GM21423 (cell line): ENCODE measurements at regions not wholly inside any gene's neighbourhood (a gene's known extent, or its start where the extent isn't known, plus 50 kb on each side); places are given as distances from the start of the nearest gene placed in this dataset.
"Not testable (repeated sequence)": the region's sequence is repeated elsewhere in the genome, so short reads cannot be mapped to it uniquely, and the experiment has no call there.

ENCODE experiments used
- ATAC-seq: cut with Tn5 transposase; IDR thresholded peaks from one replicate; pipeline ENCODE4 v1.9.1; 2021; ENCODE audit warnings: mild to moderate bottlenecking, moderate library complexity; ENCODE audit not compliant: unreplicated experiment

DNA sequence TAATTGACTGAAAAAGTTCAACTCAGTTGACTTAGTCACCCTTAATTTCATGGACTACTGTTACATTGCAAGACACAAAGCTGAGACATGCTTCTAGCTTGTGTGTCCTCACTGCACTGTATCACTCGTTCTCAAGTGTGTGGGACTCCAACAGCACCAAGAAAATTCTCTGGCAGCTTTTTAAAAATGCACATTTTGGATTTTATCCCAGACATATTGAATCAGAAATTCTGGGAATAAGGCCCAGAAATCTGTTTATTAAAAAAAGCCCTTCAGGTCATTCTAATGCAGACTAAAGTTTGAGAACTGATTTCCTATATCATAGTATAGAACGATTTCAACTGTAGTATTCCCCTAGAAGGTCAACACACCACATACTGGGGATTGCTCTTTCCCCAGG, 1485.3 kb downstream of the PCDH9 start:
- ATAC-seq = no peak

DNA sequence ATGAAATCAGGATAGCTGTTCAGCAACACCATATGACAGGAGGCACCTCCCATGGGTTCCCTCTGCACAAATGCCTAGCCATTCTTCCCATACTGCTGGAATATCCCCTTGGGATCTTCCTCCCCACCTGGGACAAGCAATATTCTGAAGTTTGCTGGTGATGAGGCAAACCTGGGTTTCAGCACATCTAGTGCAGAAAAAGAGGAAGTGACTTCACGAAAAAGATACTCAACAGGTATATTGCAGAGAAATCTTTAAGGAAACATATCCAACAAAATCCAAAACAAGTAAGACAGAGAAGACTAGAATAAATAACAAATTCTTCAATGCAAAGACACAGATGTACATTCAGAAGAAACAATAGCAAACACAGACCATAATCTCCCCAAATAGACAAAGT, 1497.0 kb downstream of the PCDH9 start:
- no peak for ATAC-seq

DNA sequence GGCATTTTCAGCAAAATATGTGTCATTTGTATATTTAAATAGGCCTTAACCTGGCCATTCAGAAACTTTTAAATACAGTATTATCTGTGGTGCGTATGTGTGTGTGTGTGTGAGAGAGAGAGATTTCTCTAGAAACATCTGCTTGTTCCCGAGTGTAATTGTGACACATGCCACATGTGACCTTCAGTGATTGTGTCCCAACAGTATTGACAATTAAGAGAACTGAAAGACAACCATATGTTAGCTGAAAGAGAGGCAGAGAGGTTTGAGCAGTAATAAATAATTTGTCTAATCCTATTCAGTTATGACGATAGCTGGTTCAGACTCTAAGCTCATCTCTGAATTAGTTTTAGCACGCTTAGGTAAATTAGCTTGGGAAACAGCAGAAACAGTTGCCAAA, 1503.1 kb downstream of the PCDH9 start:
- ATAC-seq = no peak

DNA sequence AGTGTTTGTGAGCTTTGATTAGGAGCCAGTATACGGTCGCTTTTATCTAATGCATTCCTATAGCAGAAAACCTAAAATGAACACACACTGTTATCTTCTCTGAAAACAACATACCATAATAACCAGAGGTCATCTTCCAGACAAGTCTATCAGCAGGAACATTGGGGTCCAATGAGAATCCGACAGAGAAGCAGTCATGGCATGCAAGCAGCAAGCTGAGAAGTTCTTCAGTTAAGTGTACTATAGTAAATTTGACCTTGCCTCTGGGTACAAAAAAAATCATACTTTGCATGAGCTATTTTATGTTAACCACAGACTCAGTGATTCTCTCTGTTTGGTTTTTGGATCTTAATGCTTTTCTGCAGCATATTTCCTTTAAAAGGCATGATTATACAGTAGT, 1505.1 kb downstream of the PCDH9 start:
- no peak for ATAC-seq

DNA sequence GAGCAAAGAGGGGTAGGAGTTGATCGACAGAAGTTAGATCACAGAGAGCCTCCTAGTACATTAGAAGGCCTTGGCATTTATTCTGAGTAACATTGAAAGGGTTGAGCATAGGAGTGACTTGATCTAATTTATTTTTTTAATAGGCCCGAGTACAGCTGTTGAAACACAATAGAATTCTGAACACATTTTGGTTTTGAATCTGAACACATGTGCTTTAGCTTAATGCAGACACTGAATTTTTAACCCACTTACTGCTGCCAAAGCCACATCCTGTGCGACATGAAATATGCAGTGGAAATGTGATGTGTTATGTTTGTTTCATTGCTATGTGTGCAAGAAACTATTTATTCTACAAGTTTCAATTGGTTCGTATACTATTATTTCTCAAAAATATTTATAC, 1505.9 kb downstream of the PCDH9 start:
- no peak for ATAC-seq

DNA sequence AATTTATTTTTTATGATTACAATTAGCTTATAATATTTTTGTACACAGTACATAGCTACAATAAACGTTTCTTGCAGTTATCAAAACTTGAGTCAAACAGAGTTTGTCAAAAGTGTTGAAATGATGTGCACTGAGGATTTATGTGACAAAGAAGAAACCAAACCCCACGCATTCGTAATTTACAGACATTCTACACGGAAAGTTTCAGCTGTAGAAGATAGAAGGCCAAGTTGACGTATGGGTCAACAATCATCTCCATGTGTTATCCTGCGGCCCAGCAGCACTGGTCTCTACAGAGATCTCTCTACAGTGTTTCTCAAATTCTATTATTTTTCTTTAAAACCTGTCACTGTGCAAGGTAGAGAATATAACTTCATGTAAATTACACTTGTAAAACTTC, 1507.6 kb downstream of the PCDH9 start:
- ATAC-seq = no peak

DNA sequence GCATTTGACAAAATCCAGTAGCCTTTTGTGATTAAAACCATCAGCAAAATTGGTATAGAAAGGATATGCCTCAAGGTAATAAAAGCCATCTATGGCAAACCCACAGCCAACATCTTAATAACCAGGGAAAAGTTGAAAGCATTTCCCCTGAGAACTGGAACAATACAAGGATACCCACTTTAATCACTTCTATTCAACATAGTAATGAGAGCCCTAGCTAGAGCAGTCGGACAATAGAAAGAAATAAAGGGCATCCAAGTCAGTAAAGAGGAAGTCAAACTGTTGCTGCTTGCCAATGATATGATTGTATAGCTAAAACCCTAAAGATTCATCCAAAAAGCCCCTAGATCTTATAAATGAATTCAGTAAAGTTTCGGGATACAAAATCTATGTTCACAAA, 1510.3 kb downstream of the PCDH9 start:
- no peak for ATAC-seq

DNA sequence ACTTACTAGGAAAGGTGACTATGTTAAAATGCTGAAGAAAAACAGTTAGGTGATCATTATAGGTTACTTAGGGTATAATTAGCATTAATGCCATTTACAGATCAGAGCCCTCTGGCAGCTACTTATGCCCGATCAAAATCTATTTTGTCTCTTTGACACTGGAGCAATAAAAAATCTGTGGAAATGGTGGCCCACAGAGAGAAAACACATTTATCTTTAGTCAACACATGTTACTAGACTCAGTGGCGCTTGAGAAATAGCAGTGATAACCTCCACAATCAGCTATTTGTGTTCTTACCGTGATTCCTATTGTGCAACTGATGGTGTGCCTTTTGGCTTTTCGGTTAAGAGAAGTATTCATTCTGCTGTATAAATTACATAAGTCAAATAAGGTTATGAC, 1519.6 kb downstream of the PCDH9 start:
- no peak for ATAC-seq

DNA sequence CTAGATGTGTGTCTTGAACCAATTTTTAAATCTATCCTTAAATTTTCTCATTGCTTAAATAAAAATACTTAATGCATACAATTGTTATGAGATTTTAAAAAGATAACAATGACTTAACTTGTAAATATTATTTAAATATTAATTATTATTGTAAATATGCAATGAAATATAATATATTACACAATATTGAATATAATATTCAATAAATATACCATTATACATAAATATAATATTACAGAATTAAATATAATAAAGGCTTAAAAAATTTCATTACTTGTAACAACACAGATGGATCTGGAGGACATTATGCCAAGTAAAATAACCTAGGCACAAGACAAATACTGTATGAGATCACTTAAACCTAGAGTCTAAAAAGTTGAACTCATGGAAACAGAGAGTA, 1532.3 kb downstream of the PCDH9 start:
- ATAC-seq = no peak

DNA sequence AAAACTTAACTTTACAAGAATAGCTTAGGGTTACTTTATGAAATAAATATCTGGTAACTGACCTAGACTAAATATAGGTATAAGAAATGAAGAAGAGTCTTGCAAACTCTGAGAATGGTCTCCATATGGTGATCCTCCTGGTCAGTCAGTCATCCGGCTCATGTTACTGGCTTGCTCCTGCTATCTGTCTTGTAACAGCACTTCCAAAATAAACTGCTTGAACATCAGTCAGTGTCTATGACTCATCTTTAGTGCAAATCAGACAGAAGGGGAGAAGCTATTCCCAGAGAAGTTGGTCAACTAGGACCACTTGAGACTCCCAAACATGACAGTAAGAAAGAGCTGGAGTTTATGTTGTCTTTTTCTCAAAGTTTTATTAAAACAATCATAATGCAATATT, 1550.9 kb downstream of the PCDH9 start:
- no peak for ATAC-seq

DNA sequence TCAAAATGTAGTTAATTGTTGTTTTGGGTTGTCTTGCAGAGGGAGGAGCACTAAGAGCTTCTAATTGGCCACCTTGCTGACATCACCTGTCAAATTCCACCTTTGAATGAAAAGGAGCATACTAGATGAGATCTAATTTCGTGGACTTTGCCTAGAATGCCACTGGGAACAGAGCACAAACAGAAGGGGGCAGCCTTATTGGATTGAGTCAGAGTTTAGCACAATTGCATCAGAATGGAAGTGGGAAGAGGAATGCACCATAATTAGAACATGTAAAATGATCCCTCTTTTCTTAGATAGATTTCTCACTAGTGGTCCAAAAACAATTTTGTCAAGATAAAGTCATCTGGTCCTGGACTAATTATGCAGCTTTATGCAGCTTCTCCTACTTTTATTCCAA, 1552.2 kb downstream of the PCDH9 start:
- no peak for ATAC-seq

DNA sequence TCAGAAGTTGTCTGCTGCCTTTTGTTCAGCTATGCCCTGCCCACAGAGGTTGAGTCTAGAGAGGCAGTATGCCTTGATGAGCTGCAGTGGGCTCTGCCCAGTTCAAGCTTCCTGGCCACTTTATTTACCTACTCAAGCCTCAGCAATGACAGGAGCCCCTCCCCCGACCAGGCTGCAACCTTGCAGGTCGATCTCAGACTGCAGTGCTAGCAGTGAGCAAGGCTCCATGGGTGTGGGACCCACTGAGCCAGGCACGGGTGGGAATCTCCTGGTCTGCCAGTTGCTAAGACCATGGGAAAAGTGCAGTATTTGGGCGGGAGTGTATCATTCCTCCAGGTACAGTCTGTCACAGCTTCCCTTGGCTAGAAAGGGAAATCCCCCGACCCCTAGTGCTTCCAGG, 1554.8 kb downstream of the PCDH9 start:
- ATAC-seq = not testable (repeated sequence)

DNA sequence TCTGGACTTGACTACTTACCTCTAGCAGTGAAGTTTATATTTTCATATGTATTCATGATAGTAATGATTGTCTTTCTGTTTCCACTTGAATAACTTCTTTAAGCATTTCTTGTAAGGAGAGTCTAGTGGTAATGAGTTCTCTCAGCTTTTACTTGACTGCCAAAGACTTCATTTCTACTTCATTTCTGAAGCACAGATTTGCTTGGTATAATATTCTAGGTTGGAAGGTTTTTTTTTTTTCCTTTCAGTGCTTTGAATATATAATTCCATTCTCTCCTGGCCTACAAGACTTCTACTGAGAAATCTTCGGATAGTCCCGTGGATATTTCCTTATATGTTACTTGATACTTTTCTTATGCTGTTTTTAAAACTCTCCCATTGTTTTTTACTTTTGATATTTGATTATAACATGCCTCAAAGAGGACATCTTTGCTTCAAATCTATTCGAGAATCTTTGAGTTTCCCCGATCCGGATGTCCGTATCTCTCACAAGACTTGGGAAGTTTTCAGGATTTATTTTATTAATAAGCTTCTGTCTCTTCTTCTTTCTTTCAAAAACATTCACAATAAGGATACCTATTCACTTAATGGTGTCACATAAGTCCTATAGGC, 1560.0 kb downstream of the PCDH9 start:
- ATAC-seq = no peak

DNA sequence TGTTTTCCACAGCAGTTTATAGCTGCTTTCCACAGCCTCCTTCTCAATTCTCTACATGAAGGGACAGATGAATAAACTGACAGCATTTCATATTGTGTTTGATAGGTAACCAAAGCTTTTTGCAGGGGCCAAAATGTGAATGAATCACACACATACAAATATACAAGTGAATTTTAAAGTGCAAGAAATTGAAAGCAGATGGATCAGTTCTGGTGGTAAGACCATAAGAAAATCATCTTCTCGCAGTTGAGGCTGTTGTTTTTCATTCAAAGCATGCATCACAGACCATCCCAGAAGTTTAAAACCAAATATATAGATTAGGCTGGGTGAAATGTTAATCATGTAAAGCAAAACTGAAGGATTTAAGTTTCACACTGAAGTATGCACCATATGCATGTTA, 1569.4 kb downstream of the PCDH9 start:
- no peak for ATAC-seq

DNA sequence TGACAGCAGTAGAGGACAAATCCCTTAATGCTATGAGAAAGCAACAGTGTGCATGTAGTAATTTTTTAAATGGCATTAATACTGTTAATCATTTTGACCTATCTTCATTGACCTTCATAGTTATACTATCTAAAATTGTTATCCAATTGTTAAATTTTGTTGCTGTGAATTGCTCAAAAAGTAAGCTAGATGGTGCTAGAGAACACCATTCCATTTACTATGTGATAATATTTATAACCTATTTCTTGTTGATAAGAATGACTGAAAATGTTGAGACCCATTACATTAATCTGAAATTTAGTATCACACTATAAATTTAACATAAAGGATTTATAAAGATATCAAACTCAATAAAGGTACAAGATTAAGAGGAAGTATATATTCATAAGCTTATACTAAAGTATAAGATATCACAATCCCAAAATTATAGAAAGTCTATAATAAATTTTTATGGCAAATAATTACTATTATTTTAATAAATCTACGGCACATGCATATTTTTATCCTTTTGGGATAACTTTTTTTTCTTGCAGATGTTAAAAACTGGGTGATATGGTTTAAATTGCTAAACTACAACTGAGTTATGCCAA, 1573.3 kb downstream of the PCDH9 start:
- no peak for ATAC-seq

DNA sequence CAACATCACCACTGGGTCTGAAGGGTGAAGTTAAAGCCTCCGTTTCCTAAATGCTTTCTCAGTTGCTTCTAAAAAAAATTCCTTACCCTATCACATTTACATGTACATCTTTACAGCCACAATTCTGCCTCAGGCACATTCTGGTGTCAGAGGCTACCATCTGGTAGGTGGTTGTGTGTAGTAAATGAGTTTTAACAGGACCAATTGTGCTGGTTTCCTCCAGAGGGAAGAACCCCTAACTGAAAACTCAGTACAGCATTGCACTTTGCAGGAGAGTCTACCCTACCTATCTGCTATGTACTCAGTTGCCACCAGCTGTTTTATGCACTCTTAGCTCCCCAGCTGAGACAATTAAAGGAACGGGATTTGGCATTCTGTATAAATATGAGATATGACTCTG, 1576.5 kb downstream of the PCDH9 start:
- no peak for ATAC-seq

DNA sequence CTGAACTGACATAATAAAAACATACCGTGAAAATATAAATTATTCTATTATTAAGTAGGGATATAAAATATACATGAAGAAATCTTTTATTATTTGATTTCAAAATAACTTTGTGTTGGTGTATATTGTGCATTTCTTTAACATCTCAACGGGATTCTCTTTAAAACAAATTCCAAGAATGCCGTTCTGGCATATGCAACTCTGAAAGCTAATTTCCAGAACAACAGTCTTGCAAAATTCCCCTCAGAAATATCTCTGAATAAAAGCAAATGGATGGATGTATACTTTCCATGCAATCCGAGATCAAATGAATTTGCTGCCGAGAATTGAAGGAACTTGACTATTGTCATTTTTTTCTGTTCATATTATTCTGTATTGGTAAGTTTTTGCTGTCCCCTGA, 1579.8 kb downstream of the PCDH9 start:
- no peak for ATAC-seq

DNA sequence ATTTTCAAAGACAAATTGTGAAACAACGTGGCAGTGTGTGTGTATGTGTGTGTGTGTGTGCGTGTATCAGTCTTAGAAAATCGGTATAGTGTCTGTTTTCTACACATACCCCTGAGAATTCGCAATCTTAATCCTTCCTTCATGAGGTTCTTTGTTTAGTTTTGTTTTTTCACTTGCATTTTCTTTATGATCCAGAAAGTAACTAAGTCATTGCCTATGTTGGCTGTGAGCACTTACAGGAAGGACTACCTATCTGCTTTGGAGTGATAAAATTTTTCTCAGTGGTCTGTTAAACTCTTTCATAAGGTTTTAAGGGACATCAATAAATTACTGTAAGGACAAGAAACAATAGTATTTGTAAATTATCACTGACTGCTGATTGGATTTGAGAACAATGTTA, 1587.1 kb downstream of the PCDH9 start:
- no peak for ATAC-seq

DNA sequence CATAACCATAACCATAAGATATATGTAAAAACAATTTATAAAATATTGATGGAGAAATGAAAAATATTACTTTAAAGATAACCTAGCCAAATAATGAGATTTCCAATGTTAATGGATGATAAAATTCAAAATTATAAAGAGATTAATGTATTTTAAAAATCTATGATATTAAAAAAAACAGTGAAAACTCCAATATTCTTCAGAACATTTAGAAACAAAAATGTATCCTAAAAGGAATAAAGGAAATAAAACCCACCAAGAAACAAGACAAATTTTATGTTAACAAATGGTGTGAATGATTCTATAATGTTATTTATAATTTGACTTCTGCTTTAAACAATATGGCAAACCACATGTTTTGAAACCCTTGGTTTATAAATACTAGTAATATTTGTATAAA, 1587.8 kb downstream of the PCDH9 start:
- no peak for ATAC-seq

DNA sequence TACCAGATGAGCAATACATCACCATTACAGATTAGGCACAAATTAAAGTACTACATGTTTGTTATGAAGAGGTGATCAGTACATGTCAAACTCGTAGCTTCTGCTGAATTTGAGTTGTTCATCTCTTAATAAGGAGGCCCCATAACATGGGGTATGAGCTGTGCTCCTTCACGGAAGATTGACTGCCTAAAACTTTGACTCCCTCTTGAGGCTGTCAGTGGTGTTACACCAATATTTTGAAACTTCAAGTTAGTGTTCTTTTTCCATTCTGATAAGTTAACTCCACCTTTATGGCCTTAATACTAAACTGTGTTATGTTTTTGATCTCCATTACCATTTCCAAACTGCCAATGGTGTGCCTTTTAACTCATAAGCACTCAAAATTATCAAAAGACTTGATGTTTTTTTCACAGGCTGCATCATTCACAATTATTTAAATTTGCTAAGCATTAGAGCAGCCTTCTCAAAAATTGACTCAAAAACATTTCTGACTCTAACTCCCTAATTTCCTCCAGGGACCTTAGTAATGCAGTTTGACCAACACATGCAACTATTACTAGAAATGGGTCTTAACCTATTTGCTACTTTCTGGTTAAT, 1591.5 kb downstream of the PCDH9 start:
- ATAC-seq = peak; percentile 93

DNA sequence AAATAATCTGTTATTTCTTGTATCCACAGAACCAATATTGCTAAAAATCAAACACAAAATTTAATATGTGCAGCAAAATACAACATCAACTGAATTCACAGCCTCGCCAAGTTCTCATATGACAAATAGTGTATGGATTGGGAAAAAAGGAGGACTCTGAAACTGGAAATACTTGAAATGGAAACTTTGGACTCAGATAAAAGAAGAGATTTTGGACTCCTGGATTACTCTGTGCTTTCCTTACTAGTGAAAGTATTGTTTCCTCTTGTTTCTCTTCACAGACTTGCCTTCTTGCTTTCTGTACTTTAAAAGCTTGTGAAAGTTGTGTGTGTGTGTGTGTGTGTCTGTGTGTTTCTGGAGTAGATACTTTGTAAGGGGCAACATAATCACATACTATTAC, 1596.3 kb downstream of the PCDH9 start:
- no peak for ATAC-seq

DNA sequence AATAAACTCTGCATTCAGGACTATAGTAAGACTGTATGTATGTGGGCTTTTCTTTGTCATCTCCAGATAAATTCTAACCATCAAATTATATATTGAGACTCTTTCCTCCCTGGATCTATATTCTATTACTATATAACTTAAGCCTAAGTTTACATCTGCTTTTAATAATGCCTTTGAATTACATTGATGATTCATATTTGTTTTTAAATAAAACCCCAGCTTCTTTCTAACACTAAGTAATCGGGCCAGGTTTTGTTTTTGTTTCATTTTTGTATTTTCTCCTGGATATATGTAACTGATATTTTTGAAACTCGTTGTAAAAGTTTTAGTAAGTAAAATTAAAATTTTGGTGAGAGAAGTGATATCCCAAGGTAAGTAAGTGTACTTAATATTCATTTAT, 1599.1 kb downstream of the PCDH9 start:
- no peak for ATAC-seq

DNA sequence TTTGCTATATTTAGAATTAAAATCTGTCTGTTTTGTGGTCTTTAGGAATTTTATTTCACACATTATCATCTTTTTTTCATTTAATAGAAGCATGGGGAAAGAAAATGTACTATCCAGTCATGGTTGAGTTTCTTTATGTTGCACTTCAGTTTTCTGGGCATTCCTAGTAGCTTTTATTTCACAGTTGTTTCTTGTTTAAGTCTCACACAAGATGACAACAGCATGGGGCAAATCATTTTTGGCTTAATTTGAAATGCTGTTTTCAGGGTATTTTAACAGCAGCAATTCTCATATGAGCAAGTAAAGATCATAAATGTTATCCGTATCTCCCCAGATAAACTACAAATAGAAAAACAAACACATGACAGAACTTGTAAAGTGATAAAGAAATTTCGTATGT, 1600.2 kb downstream of the PCDH9 start:
- no peak for ATAC-seq
